Ascending aorta (tissue), 2 donors: ENCODE measurements at regions not wholly inside any gene's neighbourhood (a gene's known extent, or its start where the extent isn't known, plus 50 kb on each side); places are given as distances from the start of the nearest gene placed in this dataset.

ENCODE experiments used
- DNase-seq, 2 donors: peaks; one replicate each; pipeline ENCODE4 v3.0.0-alpha.2; 2019; ENCODE audit warnings: low spot score in 2 of 2
- H3K27ac ChIP-seq, 2 donors: fragments of 200-600 bp; sonication (generic); one replicate each; pipeline ENCODE4 v1.5.1; 2016 to 2017; ENCODE audit warnings: mild to moderate bottlenecking in 1 of 2
- H3K27me3 ChIP-seq: fragments of 200-600 bp; sonication (generic); one replicate; pipeline ENCODE4 v1.5.1; 2017
- H3K36me3 ChIP-seq, 2 donors: fragments of 200-600 bp; sonication (generic); one replicate each; pipeline ENCODE4 v1.5.1; 2016
- H3K4me1 ChIP-seq, 2 donors: fragments of 200-600 bp; sonication (generic); one replicate each; pipeline ENCODE4 v1.5.1; 2016 to 2017; ENCODE audit warnings: mild to moderate bottlenecking in 1 of 2
- H3K4me3 ChIP-seq, 2 donors: fragments of 200-600 bp; sonication (generic); one replicate each; pipeline ENCODE4 v1.5.1; 2016 to 2017; ENCODE audit warnings: mild to moderate bottlenecking in 1 of 2
- H3K9me3 ChIP-seq, 2 donors: fragments of 200-600 bp; sonication (generic); one replicate each; pipeline ENCODE4 v1.5.1; 2016
- CTCF ChIP-seq, 3 experiments: fragments of 200-600 bp in 2 of 3; fragments of 450-650 bp in 1 of 3; sonication (generic) in 2 of 3; IDR thresholded peaks; one replicate each; pipeline ENCODE4 v1.5.1; 2016 to 2019; ENCODE audit warnings: antibody characterized with exemption in 3 of 3, mild to moderate bottlenecking in 1 of 3, moderate library complexity in 1 of 3
- intact Hi-C: fragments of 100-400 bp; cut with DNase I; formaldehyde crosslinking; loops from one replicate; pipeline ENCODE4 v1.15.1; 2023

DNA sequence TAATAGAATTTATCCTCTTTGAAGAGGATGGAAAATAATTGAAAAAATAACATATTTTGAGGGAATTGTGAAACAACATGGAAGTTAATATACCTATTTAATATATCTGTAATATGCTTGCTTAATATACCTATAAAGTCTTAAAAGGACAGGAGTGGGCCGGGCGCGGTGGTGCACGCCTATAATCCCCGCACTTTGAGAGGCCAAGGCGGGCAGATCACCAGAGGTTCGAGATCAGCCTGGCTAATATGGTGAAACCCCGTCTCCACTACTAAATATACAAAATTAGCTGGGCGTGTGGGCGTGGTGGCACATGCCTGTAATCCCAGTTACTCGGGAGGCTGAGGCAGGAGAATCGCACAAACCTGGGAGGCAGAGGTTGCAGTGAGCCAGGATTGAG is 254.9 kb downstream of the TMX3 start:
- Histone ChIP-seq H3K4me1 (no peaks in the 10 kb centered on the region), H3K4me3 (no peak overlapping the region), H3K36me3 (no peaks in the 10 kb centered on the region), H3K27me3 (no peaks in the 10 kb centered on the region), H3K9me3 (no peaks in the 10 kb centered on the region), H3K27ac (no peak overlapping the region)
- DNase-seq = no peak
- intact Hi-C loops = loop anchor here (10.0 kb wide), 1 partner anchor 155 kb away; no protein-coding TSS in a partner anchor
- no peak for TF ChIP-seq CTCF (IDR thresholded peaks at IDR 0.05)

DNA sequence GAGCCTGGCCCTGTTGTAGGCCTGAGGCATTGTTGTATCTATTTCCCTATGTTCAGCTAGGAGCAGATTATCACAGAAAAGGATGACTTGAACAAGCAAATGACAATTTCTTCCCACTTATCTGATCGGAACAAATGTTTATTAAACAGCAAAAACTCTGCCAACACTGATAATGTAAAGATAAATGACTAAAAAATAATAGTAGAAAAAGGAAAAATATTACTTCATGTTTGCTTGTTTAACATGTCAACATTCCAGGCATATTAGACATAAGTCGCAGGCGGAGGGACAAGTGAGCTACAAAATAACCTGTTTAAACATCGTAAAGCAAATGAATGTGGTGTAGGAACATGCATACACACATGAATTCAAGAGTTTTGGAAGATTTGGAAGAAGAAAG is 257.9 kb downstream of the TMX3 start:
- DNase-seq = no peak
- Histone ChIP-seq H3K27ac (no peak overlapping the region), H3K9me3 (no peaks in the 10 kb centered on the region), H3K4me1 (no peaks in the 10 kb centered on the region), H3K27me3 (no peaks in the 10 kb centered on the region), H3K4me3 (no peak overlapping the region), H3K36me3 (no peaks in the 10 kb centered on the region)
- intact Hi-C loops = no loop called here
- no peak for TF ChIP-seq CTCF (IDR thresholded peaks at IDR 0.05)

DNA sequence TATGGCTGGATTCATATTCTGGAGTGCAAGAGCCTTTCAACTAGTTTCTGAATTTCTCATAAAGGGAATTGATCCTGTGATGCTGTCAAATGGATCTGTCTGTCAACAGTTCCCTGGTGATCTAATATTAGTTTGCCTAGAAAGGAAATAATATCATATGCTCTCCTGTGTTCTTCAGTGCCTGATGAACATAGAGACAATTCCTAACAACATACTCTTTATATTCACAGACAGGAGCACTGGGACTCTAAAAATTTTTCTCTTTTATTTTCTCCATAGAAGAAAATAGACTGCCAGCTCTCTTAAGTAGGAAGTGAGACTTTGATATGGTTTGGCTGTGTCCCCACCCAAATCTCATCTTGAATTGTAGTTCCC is 259.7 kb downstream of the TMX3 start:
- Histone ChIP-seq H3K27ac (no peak overlapping the region), H3K36me3 (no peaks in the 10 kb centered on the region), H3K9me3 (no peaks in the 10 kb centered on the region), H3K4me1 (no peaks in the 10 kb centered on the region), H3K4me3 (no peak overlapping the region), H3K27me3 (no peaks in the 10 kb centered on the region)
- no peak for TF ChIP-seq CTCF (IDR thresholded peaks at IDR 0.05)
- intact Hi-C loops = no loop called here
- DNase-seq = no peak

DNA sequence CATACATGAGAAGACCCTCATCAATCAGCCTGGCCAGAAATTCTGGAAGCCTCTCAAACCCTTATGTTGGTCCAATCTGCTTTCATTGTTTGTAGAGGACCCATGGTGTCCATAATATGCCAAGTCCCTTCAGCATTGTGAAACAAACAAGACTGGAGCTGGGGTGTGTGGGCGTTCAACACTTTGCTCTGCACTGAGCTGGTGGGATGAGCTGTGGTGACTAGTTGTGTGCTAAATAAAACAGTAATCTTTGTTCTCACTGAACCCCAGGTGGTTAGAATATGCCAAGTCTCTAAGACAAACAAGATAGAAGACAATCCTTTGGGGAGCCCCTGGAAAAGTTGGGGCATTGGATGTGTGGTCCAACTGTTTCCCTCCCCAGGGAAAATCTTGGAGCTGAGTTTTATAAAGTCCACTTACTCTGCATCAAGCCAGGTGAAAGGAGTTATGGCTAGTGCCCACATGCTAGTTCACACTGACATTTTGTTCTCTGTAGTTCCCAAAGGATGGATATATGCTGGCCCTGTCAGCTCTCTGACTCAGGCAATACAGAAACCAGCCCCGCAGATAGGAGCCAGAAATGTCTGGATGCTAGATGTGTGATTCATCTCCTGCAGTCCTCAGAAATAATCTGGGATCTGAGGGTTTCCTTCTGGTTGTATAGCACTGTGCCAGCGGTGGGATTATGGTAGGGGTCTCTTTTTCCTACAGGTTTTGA is 260.2 kb downstream of the TMX3 start:
- Histone ChIP-seq H3K27ac (no peak overlapping the region), H3K36me3 (no peaks in the 10 kb centered on the region), H3K27me3 (no peaks in the 10 kb centered on the region), H3K9me3 (no peaks in the 10 kb centered on the region), H3K4me3 (no peak overlapping the region), H3K4me1 (no peaks in the 10 kb centered on the region)
- intact Hi-C loops = no loop called here
- no peak for TF ChIP-seq CTCF (IDR thresholded peaks at IDR 0.05)
- no peak for DNase-seq

DNA sequence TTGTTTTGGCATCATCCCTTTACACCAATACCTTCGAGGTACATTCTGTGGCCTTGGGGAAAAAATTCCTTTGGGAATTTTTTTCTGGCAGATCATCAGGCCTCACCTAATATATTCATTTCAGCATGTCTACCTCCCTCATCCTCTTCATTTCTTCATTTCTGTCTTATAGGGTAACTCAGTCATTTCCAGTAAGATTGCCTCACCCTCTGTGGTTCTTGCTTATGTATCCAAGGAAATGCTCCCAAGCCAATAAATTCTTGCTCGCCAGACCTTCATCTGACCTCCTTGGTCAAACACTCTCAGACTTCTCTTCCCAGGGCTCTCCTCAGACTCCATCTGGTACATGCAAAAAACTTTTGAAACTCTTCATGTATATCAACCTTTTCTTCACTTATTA is 265.6 kb downstream of the TMX3 start:
- H3K27ac ChIP-seq = no peak overlapping the region
- no peaks in the 10 kb centered on the region for H3K27me3 ChIP-seq
- no peaks in the 10 kb centered on the region for H3K4me1 ChIP-seq
- no peaks in the 10 kb centered on the region for H3K9me3 ChIP-seq
- no peak overlapping the region for H3K4me3 ChIP-seq
- intact Hi-C loops = no loop called here
- no peaks in the 10 kb centered on the region for H3K36me3 ChIP-seq
- DNase-seq = no peak
- no peak for TF ChIP-seq CTCF (IDR thresholded peaks at IDR 0.05)

GRCh38 chr18:68448736-68449135 is 266.2 kb downstream of the TMX3 start:
- DNase-seq = no peak
- intact Hi-C loops = no loop called here
- H3K27ac ChIP-seq = no peak overlapping the region
- no peaks in the 10 kb centered on the region for H3K27me3 ChIP-seq
- TF ChIP-seq CTCF (IDR thresholded peaks at IDR 0.05) = no peak
- H3K36me3 ChIP-seq = no peaks in the 10 kb centered on the region
- no peak overlapping the region for H3K4me3 ChIP-seq
- H3K9me3 ChIP-seq = no peaks in the 10 kb centered on the region
- no peaks in the 10 kb centered on the region for H3K4me1 ChIP-seq
